GM08714 (cell line): ENCODE measurements at regions not wholly inside any gene's neighbourhood (a gene's known extent, or its start where the extent isn't known, plus 50 kb on each side); places are given as distances from the start of the nearest gene placed in this dataset.

ENCODE experiments used
- H3K4me3 ChIP-seq: fragments of 200-500 bp; sonication (Bioruptor generic); 2 replicates; pipeline ENCODE4 v1.5.1; 2014; ENCODE audit warnings: mild to moderate bottlenecking, low read length, inconsistent platforms
- ZNF274 ChIP-seq: IDR thresholded peaks from 2 replicates; pipeline ENCODE4 v1.6.1; 2012; ENCODE audit warnings: mild to moderate bottlenecking, low read depth, low read length

DNA sequence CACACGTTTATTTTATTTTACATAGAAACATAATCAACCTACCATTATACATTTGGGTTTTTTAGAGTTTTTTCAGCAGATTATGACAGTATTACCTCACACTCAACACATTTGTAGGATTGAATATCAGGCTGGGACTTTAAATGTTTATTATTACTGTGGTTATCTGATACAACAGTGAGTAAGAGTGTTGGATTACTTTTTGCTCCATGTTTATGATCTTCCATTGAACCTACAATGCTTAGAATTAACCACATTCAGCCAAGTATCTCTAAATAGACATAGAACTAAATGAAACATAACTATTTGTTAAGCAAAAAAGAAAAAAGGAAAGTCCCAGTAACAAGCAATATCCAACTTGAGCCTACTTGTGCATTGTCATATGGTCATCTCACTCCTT, 607.4 kb upstream of the PITX2 start:
- no peak for TF ChIP-seq ZNF274
- no peak overlapping the region for H3K4me3 ChIP-seq

GRCh38 chr4:111231281-111231680, 608.4 kb upstream of the PITX2 start:
- no peak for TF ChIP-seq ZNF274
- no peak overlapping the region for H3K4me3 ChIP-seq

- no peak overlapping the region for H3K4me3 ChIP-seq
- TF ChIP-seq ZNF274 = no peak
Observed at GRCh38 chr4:111234939-111235338, 612.1 kb upstream of the PITX2 start.

DNA sequence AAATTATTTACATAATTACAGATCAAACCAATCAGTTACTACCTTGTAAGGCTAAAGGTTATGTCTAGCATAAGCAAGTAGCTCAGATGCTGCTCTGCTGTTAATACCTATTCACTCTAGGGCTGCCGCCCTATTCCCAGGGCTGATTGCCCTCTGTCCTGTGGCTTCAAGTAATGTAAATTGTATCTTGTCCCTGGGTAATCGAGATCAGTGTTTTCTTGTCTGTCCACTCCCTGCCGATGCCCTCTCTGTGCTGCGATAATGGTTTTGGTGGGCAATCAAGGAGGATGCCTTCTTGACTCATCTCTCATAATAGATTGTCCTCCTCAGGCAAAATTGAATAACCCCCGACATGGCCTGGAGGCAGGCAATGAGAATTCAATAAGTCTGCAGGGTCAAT, 641.0 kb upstream of the PITX2 start:
- TF ChIP-seq ZNF274 = no peak

DNA sequence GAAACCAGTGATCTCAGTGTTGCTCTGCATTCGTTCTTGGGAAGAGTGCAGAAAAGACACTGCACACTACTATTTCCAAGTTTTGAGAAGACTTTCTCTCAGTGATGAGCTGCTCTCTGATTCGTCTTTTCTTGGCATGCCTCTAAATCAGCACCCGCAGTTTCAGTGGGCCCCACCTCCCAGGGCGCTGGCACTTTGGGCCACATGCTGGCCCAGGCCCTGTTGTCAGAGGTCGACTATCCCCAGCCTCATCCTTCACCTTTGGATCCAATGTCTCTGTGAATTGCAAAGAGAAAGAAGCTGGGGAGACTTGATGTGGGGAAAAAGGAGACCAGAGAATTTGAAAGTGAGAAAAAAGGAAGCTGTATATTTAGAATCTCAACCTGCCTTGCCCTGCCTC, 644.1 kb upstream of the PITX2 start:
- no peak for TF ChIP-seq ZNF274
- H3K4me3 ChIP-seq = no peak overlapping the region

More for the DNA sequence above, 641.0 kb upstream of the PITX2 start:
- no peak overlapping the region for H3K4me3 ChIP-seq

GRCh38 chr4:111267786-111268185, 644.9 kb upstream of the PITX2 start:
- TF ChIP-seq ZNF274 = no peak
- H3K4me3 ChIP-seq = no peak overlapping the region

- no peak for TF ChIP-seq ZNF274
- no peak overlapping the region for H3K4me3 ChIP-seq
Observed at GRCh38 chr4:111268769-111269414, 646.0 kb upstream of the PITX2 start.

GRCh38 chr4:111269439-111269838, 646.6 kb upstream of the PITX2 start:
- no peak for TF ChIP-seq ZNF274

GRCh38 chr4:111274060-111274459, 651.2 kb upstream of the PITX2 start:
- no peak for TF ChIP-seq ZNF274
- no peak overlapping the region for H3K4me3 ChIP-seq

More at GRCh38 chr4:111269439-111269838, 646.6 kb upstream of the PITX2 start:
- H3K4me3 ChIP-seq = no peak overlapping the region

- H3K4me3 ChIP-seq = no peak overlapping the region
- no peak for TF ChIP-seq ZNF274
Observed at GRCh38 chr4:111274486-111274885, 651.6 kb upstream of the PITX2 start.

DNA sequence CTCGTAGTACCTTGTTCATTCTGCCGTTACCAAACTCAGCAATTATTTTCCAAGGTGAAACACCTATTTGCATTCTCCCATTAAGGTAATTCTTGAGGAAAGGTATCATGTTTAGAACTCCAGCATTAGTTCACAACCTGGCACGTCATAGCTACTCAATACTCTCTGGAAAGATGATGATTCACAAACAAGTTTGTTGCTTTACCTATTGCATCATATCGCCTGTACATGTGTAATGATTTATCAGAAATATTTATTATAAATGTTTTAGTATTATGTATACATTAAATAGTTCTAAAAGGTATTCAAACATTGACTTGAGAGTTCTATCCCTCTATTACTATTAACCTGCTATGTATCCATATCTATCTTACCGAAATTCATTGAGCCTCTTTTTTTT, 658.3 kb upstream of the PITX2 start:
- no peak for TF ChIP-seq ZNF274
- H3K4me3 ChIP-seq = no peak overlapping the region

DNA sequence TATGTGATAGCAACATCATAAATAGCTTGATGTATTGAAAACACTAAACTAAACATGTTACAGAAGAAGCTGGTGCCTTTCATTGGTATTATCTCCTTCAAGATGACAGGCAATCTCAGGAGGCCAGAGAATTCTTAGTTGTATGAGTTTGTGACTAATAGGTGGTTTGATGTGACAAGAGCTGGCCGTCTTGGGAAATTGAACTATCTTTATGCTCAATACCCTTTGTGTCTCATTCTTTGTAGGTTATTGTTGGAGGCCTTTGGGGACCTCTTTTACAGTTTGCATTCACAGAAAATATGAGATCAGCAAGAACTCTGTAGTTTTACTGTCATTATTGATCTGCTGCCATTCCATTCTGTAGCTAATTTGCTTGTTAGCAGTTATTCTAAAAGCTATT, 659.2 kb upstream of the PITX2 start:
- no peak for TF ChIP-seq ZNF274
- no peak overlapping the region for H3K4me3 ChIP-seq

- no peak overlapping the region for H3K4me3 ChIP-seq
- TF ChIP-seq ZNF274 = no peak
Observed at GRCh38 chr4:111283066-111283677, 660.3 kb upstream of the PITX2 start.

DNA sequence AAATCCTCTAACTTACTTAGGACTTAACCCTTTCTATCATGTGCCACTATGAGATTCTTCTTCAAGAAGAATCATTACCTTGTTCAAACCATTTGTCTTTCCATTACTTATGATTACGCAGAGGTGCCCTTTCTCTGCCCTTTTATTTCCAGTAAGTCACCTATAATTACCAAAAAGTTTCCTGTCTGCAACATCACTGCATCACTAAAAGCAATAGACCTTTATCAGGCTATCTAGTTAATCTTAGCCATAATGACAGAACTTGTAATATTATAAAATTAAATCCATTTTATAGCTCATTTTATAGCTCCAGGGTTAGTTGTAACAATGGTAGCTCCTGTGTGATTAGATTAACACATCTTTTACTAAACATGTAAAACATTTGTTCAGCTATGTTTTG, 673.6 kb upstream of the PITX2 start:
- no peak overlapping the region for H3K4me3 ChIP-seq
- no peak for TF ChIP-seq ZNF274

DNA sequence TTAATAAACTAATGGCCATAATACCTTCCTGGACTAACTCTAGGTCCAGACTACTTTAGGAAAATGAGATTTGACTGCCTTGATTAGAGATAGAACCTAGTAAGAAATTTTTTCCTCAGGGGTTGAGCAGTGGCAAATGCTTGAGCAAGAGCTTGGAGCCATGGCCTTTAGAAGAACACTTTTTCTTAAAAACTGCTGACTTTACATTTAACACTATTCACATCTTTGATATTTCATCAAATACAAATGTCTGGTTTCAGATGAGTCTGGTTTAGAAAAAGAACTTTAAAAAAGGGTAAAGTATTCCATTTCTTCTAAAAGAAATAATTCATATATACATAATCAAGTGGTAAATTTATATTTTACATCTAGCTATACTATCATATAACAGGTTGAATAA, 680.9 kb upstream of the PITX2 start:
- H3K4me3 ChIP-seq = no peak overlapping the region
- no peak for TF ChIP-seq ZNF274

- TF ChIP-seq ZNF274 = no peak
- no peak overlapping the region for H3K4me3 ChIP-seq
Observed at GRCh38 chr4:111323496-111323895, 700.6 kb upstream of the PITX2 start.
